ENCODE measurements at regions not wholly inside any gene's neighbourhood (a gene's known extent, or its start where the extent isn't known, plus 50 kb on each side); places are given as distances from the start of the nearest gene placed in this dataset.

DNA sequence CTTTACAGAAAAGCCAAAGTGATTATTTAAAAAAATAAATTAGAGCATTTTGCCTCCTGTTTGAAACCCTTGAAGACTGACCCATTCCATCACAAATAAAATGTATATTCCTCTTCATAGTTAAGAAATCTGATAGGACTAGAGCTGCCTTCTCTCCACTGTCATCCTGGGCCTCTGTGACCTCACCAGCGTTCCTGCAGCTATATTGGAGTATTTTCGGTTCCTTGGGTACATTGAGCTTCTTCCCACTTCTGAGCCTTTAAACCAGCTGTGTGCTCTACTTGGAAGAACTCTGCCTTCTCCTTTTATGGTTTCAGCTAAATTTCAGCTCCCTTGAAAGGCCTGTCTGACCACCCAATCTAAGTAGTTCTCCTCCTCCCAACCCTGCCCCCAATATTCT, 99.1 kb upstream of the ABCA1 start:
- TF ChIP-seq ESRRG (CRISPR knock-in tag; IDR thresholded peaks at IDR 0.05) (no peak), PPARA (CRISPR knock-in tag; IDR thresholded peaks at IDR 0.05; ENCODE audit: borderline replicate concordance) (no peak), ISL1 (CRISPR knock-in tag; IDR thresholded peaks at IDR 0.05) (no peak), POU6F1 (CRISPR knock-in tag; IDR thresholded peaks at IDR 0.05; ENCODE audit: borderline replicate concordance, low read depth) (no peak)
- TF ChIP-seq, protein P1, sequence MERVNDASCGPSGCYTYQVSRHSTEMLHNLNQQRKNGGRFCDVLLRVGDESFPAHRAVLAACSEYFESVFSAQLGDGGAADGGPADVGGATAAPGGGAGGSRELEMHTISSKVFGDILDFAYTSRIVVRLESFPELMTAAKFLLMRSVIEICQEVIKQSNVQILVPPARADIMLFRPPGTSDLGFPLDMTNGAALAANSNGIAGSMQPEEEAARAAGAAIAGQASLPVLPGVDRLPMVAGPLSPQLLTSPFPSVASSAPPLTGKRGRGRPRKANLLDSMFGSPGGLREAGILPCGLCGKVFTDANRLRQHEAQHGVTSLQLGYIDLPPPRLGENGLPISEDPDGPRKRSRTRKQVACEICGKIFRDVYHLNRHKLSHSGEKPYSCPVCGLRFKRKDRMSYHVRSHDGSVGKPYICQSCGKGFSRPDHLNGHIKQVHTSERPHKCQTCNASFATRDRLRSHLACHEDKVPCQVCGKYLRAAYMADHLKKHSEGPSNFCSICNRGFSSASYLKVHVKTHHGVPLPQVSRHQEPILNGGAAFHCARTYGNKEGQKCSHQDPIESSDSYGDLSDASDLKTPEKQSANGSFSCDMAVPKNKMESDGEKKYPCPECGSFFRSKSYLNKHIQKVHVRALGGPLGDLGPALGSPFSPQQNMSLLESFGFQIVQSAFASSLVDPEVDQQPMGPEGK (CRISPR knock-in tag; IDR thresholded peaks at IDR 0.05; ENCODE audit: borderline replicate concordance): no peak
